Prostate gland (tissue), 2 donors: ENCODE measurements at regions not wholly inside any gene's neighbourhood (a gene's known extent, or its start where the extent isn't known, plus 50 kb on each side); places are given as distances from the start of the nearest gene placed in this dataset.
"Not testable (repeated sequence)": the region's sequence is repeated elsewhere in the genome, so short reads cannot be mapped to it uniquely, and the experiment has no call there.

Experiments
- DNase-seq: peaks from one replicate; pipeline ENCODE4 v3.0.0-alpha.2; 2019; ENCODE audit warnings: low spot score
- H3K27ac ChIP-seq, 2 donors: fragments of 200-600 bp; sonication (generic); 2 replicates each; pipeline ENCODE4 v1.5.1; 2017 to 2019
- H3K27me3 ChIP-seq: fragments of 200-600 bp; sonication (generic); replicated peaks from 2 replicates; pipeline ENCODE4 v1.5.1; 2019; ENCODE audit not compliant: insufficient read depth
- H3K36me3 ChIP-seq, 2 donors: fragments of 200-600 bp; sonication (generic); 1 replicate in 1 of 2; 2 replicates in 1 of 2; pipeline versions ENCODE4 v1.5.1 to v1.8.1; 2017 to 2019
- H3K4me1 ChIP-seq: fragments of 200-600 bp; sonication (generic); replicated peaks from 2 replicates; pipeline ENCODE4 v1.5.1; 2019
- H3K4me3 ChIP-seq, 2 donors: fragments of 200-600 bp; sonication (generic); 2 replicates each; pipeline ENCODE4 v1.5.1; 2017 to 2019
- H3K9me3 ChIP-seq: fragments of 200-600 bp; sonication (generic); 2 replicates; pipeline ENCODE4 v1.5.1; 2017
- CTCF ChIP-seq, 4 experiments: fragments of 200-600 bp in 2 of 4; fragments of 450-650 bp in 2 of 4; sonication (generic) in 2 of 4; IDR thresholded peaks; 1 replicate in 3 of 4; 2 replicates in 1 of 4; pipeline ENCODE4 v1.5.1; 2016 to 2019; ENCODE audit warnings: antibody characterized with exemption in 4 of 4, mild to moderate bottlenecking in 2 of 4, moderate library complexity in 2 of 4
- POLR2A ChIP-seq: fragments of 450-650 bp; IDR thresholded peaks from one replicate; pipeline ENCODE4 v1.6.1; 2016; ENCODE audit warnings: antibody characterized with exemption, mild to moderate bottlenecking
- POLR2AphosphoS5 ChIP-seq: sonication (generic); formaldehyde crosslinking; IDR thresholded peaks from one replicate; pipeline ENCODE4 v1.6.1; 2017; ENCODE audit warnings: antibody characterized with exemption
- WGBS: methylation state at CpG from one replicate; pipeline ENCODE4 v1.1.5; 2018; 5-methylcytosine and 5-hydroxymethylcytosine counted together
- intact Hi-C: fragments of 100-400 bp; cut with DNase I; formaldehyde crosslinking; loops from one replicate; pipeline ENCODE4 v1.14.2; 2022

GRCh38 chr14:100428727-100429126 lies 105.6 kb downstream of the SLC25A47 start:
- no peaks in the 10 kb centered on the region for H3K9me3 ChIP-seq
- H3K36me3 ChIP-seq: no peaks in the 10 kb centered on the region
- H3K4me1 ChIP-seq: no peaks in the 10 kb centered on the region
- TF ChIP-seq POLR2AphosphoS5 (no peak), POLR2A (no peak), CTCF (IDR thresholded peaks at IDR 0.05) (no peak)
- H3K27ac ChIP-seq: no peak overlapping the region
- no peak overlapping the region for H3K4me3 ChIP-seq
- DNase-seq: no peak
- 93% methylated on average over 9 of the region's 9 CpGs for WGBS
- H3K27me3 ChIP-seq: no peaks in the 10 kb centered on the region
- intact Hi-C loops: no loop called here

- no peaks in the 10 kb centered on the region for H3K9me3 ChIP-seq
- H3K27ac ChIP-seq: no peak overlapping the region
- TF ChIP-seq POLR2AphosphoS5 (no peak), POLR2A (no peak), CTCF (IDR thresholded peaks at IDR 0.05) (no peak)
- H3K27me3 ChIP-seq: no peaks in the 10 kb centered on the region
- no peak overlapping the region for H3K4me3 ChIP-seq
- WGBS: 97% methylated on average over 3 of the region's 3 CpGs
- intact Hi-C loops: no loop called here
- no peaks in the 10 kb centered on the region for H3K4me1 ChIP-seq
- DNase-seq: no peak
- H3K36me3 ChIP-seq: no peaks in the 10 kb centered on the region
These were observed 106.4 kb downstream of the SLC25A47 start for GRCh38 chr14:100429537-100429936.

- no peak for DNase-seq
- TF ChIP-seq POLR2AphosphoS5 (no peak), POLR2A (no peak), CTCF (IDR thresholded peaks at IDR 0.05) (no peak)
- no peaks in the 10 kb centered on the region for H3K4me1 ChIP-seq
- H3K27ac ChIP-seq: no peak overlapping the region
- H3K4me3 ChIP-seq: no peak overlapping the region
- no peaks in the 10 kb centered on the region for H3K36me3 ChIP-seq
- intact Hi-C loops: no loop called here
- WGBS: 91% methylated on average over 11 of the region's 11 CpGs
- no peaks in the 10 kb centered on the region for H3K9me3 ChIP-seq
- H3K27me3 ChIP-seq: no peaks in the 10 kb centered on the region
These were observed 107.4 kb downstream of the SLC25A47 start for GRCh38 chr14:100430571-100430970.

GRCh38 chr14:100431461-100431860 lies 108.3 kb downstream of the SLC25A47 start:
- H3K9me3 ChIP-seq, H3K4me3 ChIP-seq, H3K27ac ChIP-seq, H3K4me1 ChIP-seq, H3K27me3 ChIP-seq, H3K36me3 ChIP-seq, DNase-seq, intact Hi-C loops: not testable (repeated sequence)
- 95% methylated on average over 4 of the region's 4 CpGs for WGBS

DNA sequence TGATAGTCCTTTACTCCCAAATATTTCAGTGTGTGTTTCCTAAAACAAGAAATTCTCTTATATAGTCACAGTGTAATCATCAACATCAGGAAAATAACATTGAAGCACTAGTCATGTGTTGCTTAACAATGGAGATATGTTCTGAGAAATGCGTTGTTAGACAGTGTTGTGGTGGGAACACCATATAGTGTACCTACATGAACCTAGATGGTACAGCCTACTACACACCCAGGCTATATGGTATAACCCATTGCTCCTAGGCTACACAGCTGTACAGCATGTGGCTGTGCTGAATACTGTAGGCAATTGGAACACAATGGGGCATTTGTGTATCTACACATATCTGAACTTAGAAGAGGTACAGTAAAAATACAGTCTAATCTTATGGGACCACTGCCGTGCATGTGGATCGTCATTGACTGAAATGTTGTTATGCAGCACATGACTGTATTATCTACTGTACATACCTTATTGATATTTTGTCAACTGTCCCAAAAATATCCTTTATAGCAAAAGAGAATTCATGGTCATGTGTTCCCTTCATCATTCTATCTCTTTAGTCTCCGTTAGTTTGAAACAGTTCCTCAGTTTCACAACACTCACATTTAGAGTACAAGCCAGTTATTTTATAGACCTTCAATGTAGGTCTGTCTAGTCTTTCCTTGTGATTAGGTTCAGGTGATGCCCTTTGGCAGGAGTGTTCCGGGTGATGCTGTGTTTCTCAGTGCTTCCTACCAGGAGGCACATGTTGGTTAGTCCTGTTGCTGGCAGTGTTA lies 109.7 kb downstream of the SLC25A47 start:
- WGBS: 93% methylated on average over 5 of the region's 5 CpGs

DNA sequence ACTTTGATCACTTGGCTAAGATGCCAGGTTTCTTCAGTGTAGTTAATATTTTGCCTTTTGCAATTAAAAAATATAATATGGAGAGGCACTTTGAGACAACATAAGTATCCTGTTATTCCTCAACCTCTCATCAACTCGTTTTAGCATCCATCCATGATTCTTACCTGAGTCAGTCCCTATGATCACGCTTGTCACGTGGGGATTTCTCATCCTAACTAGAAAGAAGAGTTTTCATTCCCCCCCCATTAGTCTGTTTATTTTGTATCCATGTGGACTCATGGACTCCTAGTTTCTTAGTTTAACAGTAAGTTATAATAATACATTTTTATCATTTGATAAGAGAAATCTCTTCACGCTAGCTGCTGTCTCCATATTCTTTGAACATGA lies 110.3 kb downstream of the SLC25A47 start:
- Histone ChIP-seq H3K4me3 (no peak overlapping the region), H3K4me1 (no peaks in the 10 kb centered on the region), H3K36me3 (no peaks in the 10 kb centered on the region), H3K9me3 (no peaks in the 10 kb centered on the region), H3K27ac (no peak overlapping the region), H3K27me3 (no peaks in the 10 kb centered on the region)
- TF ChIP-seq CTCF (IDR thresholded peaks at IDR 0.05): no peak
- TF ChIP-seq POLR2A: no peak
- TF ChIP-seq POLR2AphosphoS5: no peak
- intact Hi-C loops: no loop called here
- 82% methylated on average over 4 of the region's 4 CpGs for WGBS
- DNase-seq: no peak

More for the DNA sequence above, 109.7 kb downstream of the SLC25A47 start:
- TF ChIP-seq POLR2AphosphoS5: no peak
- Histone ChIP-seq H3K27me3 (no peaks in the 10 kb centered on the region), H3K9me3 (no peaks in the 10 kb centered on the region), H3K4me1 (no peaks in the 10 kb centered on the region), H3K36me3 (no peaks in the 10 kb centered on the region), H3K27ac (no peak overlapping the region), H3K4me3 (no peak overlapping the region)
- intact Hi-C loops: no loop called here
- no peak for DNase-seq
